HepG2 (cell line): ENCODE measurements at regions not wholly inside any gene's neighbourhood (a gene's known extent, or its start where the extent isn't known, plus 50 kb on each side); places are given as distances from the start of the nearest gene placed in this dataset.

Experiments used
- ZMYM4 ChIP-seq: sonication (generic); formaldehyde crosslinking; IDR thresholded peaks from 2 replicates; pipeline ENCODE4 v1.8.1; 2023; ENCODE audit warnings: mild to moderate bottlenecking, missing genetic modification reagents
- ZNF552 ChIP-seq: sonication (generic); formaldehyde crosslinking; IDR thresholded peaks from 2 replicates; pipeline ENCODE4 v1.9.0; 2022; ENCODE audit warnings: missing genetic modification reagents, mild to moderate bottlenecking, borderline replicate concordance

DNA sequence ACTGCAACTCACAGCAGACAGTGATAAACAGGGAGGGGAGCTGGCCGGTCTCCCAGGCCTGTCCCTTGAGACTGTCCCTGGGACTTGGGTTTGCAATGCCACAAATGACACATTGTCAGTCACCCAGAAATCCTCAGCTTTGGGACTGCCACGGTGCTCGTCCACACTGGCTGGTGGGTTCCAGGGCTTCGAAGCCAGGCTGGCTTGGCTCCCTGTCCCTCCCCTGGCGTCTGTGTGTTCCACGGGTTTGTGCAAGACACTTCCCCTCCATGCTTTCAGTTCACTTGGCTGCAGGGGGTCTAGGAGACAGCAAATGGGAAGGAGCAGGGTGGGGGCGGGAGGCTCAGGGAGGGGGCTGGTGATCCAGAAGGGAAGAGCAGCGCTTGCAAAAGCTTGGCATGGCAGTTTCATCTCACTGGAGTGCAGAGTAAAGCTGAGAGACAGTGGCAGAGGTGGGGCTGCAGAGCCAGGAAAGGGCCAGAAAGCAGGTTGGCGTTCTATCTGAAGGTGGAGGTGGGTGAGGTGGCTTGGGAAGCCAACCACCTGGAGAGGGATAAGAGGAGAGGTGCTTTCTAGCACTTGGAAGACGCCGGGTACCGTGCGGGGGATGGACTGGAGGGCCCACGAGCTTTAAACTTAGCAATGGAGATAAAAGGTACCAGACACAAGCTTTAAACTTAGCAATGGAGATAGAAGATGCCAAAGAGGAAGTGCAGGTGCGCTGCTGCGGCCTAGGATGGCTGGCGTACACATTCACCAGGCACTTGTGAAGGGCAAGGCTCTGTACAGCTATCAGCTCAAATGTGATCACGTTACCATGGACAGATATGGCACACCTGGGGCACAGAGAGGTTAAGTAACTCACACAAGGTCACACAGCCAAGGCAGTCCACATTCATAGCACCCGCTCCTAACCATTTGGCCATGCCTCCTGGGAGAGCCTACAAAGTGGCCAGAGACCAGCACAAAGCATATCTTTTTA, 86.4 kb upstream of the SHISAL1 start:
- TF ChIP-seq ZMYM4 = no peak
- no peak for TF ChIP-seq ZNF552 (CRISPR knock-in tag)
